HG03039 (cell line): ENCODE measurements at regions not wholly inside any gene's neighbourhood (a gene's known extent, or its start where the extent isn't known, plus 50 kb on each side); places are given as distances from the start of the nearest gene placed in this dataset.

ENCODE experiments used
- ATAC-seq: cut with Tn5 transposase; IDR thresholded peaks from one replicate; pipeline ENCODE4 v1.9.1; 2021; ENCODE audit warnings: mild to moderate bottlenecking, moderate library complexity; ENCODE audit not compliant: unreplicated experiment

DNA sequence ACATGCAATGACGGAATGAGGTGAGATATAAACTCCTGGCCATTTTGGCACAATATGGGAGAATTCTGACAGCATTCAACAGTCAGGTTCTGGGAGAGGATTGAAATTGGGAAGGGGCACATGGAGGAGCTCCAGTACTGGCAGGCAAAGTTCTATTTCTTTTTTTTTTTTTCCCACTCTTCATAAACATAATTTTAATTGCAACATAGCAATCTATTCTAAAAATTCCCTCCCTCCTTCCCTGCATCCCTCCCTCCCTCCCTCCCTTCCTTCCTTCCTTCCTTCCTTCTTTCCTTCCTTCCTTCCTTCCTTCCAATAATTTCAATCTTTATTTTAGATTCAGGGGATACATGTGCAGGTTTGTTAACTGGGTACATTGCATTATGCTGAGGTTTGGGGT, 93.2 kb downstream of the PTCSC3 start:
- ATAC-seq, result no peak

DNA sequence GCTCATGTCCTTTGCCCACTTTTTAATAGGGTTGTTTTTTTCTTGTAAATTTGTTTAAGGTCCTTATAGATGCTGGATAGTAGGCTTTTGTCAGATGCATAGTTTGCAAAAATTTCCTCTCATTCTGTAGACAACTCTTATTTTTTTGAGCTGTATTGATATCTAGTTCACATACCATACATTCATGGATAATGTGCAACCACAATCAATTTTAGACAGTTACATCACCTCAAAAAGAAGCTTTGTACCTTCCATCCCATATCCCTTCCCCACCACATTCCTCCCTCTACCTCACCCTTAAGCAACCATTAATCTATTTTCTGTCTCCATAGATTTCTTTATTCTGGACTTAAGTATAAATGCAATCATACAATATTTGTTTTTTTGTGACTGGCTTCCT, 98.4 kb downstream of the PTCSC3 start:
- no peak for ATAC-seq

DNA sequence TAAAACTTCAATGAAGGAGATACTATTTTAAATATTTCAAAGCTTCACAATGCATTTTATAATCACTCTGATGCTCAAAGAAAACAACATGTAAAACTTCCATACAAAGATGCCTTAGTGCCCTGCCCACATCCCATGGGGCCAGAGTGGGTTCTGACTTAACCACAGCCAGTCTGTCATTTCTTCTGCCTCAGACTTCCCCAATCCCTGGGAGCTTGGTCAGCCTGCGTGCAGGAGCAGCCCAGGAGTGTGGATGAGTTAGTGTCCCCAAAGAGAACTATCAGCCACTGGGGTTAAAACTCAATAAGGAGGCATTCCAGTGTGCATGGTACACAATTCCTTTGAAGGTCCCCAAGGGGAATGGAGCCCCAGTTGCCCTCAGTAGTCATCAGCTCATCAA, 100.3 kb downstream of the PTCSC3 start:
- no peak for ATAC-seq

DNA sequence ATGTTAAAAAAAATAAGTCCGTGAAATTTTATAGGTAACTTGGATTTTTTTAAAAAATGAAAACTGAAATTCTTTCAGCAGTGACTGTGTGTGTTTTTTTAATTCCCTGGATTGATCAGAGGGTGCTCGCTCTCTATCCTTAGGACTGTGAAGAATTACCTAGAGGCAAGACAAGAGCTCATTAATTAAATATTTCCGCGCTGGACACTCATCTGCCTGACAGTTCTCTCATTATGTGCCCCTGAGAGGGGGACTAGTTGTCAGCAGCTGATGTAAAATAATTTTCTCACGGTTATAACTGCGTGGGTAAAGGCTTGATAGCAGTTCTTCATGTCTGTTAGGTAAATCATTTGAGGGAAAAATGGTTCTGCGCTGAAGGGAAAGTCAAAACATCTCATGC, 101.3 kb downstream of the PTCSC3 start:
- ATAC-seq, result no peak

DNA sequence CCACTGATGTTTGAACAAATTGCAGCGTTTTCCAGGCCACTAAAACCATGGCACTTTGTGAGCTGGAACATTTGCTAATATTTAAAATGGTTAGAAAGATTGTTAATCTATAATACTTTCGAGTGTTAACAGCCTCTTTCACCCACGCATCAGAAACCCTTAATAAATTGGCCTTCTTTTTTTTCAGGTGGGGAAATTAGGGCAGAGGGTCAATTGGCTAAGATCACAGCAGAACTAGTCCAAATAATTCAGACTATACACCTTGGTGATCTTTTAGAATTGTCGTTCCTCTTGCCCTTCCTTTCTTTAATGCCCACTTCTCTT, 105.8 kb downstream of the PTCSC3 start:
- no peak for ATAC-seq

DNA sequence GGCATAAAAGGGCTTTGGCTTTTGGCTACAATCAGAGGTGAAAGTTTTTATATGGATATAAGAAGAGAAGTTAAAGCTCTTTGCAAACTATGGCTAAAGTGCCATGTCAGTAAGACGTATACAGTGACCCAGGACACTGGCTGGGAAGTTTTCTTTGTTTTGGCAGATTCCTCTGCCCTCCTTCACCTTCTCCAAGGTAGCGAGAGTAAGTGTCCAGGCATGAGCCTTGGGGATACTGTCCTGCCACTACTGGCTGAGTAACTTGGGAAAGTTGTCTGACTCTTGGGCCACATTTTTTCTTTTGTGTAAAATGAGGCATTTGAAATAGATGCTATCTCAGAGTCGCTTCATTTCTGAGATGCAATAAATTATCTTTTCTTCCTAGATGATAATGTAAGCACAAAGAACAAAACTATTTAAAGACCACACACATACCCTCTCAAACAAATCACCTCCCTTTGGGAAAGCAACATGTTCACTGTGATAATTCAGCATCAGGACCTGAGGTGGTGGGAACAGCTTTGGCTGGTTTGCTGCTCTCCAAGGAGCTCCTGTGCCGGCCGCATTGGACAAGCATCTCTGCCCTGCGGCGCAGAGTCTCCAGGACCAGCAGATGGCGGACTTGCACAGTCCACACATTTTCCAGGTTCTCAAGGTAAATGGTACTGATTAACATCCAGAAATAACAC, 106.3 kb downstream of the PTCSC3 start:
- ATAC-seq, result peak; percentile 43

DNA sequence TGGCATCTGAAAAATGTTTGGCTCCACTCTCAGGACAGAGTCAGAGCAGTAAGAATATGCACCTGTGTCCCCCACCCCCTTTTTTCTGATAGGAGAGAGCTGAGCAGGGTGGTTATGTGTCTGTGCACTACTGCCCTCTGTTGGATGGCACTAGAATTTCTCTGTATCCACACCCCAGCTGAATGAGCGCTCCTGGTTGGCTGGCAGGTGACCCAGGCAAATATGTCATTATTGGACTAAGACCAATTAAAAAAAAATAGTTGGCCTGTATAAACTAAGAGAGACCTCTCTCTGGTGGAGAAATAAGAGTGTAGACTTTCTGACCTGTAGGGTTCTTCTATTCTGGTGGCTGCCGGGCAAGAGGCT, 107.0 kb downstream of the PTCSC3 start:
- ATAC-seq, result no peak

DNA sequence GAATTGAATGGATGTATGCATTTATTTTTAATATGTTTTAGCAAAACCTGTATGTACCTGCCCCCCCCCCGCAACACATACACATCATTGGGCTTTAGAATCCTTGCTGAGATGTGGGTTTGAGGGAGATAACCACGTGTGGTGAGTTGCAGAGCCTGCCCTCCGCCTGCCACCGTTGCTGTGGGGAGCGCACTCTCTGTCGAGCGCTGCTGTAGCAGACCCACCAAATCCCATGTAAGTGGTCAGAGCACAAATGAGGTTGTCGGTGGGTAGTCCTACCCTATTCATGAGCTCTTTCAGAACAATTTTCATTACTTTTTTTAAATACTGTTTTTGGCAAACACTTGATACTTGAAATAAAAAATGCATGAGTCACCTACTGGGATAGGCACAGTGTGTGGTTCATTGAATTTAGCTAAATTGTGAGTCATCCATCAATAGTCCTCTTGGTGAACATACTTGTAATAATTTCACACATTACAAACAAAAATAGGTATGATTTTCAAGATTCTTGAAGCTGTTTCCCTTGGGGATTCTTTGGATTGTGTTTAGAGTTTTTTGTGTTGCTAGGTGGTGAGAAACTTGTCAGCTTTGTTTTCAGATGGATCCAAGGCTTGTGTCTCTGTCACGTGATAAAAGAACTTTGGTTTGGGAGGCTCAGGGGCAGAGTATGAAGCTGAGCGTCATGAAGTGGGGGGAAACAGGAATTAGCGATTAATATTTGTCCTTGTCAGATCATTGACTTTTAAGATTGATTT, 107.6 kb downstream of the PTCSC3 start:
- ATAC-seq, result no peak

DNA sequence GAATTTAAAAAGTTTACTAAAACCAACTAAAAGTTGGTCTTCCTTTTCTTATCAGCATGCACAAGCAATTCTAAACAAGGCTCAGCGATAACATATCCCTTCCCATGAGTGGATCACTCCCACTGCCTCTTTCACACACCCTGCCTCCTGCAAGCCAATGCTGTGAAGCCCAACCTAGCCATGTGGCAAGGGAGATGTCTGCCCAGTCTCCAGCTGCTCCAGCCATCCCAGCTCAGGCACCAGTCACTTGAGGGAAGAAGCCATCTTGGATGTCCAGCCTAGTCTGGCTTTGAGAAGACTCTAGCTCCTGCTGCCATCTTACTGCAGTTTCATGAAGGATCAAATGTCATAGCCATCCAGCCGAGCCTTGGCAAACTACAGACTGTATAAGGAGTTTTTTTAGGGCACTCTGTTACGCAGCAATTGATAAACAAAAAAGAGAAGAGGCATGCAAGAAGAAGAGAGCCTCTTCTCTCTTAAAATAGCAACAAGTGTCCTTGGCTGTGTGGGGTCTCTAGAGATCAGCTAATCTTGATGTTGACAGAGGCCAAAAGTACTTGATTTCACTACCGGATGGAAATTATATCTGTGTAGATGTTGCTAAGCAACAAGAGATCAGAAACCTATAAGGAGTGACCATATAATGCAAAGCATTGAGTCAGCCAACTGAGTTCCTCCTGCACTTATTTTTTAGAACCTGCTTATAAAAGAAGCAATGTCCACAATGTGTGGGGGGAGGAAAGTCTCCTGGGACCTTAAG, 108.9 kb downstream of the PTCSC3 start:
- no peak for ATAC-seq

DNA sequence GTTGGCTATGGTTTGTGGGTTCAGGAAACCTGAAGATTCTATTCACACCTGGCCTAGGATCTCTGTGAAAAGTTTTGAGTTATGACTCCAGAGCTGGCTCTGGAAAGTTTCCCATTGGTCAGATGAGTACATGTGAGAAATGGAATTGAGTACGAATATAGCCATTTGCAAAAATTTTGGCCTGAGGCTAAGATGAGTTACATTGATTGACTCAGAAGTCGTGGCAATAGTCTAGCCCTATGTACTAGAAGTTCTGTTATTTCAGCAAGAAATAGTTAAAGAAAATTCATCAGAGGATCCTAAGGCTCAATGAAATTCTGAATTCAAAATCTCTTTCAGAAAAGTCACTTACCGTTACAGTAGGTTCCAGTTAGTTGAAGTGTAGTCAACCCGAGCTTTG, 109.9 kb downstream of the PTCSC3 start:
- no peak for ATAC-seq

DNA sequence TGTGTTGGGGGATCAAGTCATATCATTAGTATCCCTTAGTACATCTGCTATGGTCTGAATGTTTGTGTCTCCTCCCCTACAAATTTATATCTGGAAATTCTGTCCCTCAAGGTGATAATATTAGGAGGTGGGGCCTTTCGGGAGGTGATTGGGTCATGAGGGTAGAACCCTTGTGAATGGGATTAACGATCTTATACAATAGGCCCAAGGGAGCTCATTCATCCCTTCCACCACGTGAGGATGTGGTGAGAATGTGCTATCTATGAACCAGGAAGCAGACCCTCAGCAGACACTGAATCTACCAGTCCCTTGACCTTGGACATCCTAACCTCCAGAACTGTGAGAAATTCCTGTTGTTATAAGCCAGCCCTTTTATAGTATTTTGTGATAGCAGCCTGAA, 110.7 kb downstream of the PTCSC3 start:
- no peak for ATAC-seq

DNA sequence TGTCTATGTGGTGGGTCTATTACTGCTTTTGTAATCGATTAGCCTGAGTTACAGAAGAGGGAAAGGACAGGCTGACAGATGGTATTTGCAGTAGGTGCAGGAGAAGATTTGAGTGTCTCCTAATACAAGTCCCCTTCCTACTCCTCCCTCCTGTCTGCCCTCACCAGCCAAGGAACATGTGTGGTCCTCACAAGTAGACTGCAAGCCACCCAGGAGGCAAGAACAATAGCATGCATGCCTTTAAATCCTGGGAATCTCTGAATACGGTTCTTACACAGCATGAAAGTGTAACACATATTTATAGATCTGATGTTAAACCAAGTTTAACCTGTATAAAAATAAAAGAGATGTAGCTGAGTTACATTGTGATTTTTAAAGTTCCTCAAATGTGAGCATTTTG, 117.0 kb downstream of the PTCSC3 start:
- ATAC-seq, result no peak

DNA sequence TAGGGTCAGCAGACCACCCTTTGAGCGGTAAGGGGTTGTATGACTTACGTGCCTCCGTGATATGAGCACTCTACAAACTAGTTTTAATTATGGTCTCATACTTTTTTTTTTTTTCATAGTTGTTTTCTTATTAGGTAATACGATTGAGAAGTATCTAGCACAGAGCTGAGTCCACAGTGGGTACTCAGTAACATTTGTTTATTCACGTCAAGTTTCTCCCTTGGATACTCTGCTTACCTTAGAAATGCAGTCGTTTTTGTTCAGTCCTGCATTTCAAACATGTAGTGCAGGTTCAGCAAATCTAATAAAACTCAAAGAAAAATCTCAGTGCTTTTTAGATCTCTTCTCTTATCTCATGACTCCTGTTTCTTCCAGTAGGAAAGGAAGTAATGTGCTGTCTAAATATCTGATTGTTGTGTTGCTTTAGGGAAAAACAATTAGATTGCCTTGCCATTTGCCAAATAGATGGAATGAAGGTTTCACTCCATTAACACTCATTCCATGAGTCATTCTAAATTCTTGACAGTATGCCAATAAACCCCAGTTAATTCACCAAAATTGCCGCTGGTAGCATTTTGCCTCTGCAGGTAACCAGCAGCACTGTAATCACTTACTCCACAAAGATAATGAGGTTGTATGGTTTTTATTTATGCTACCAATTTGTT, 118.9 kb downstream of the PTCSC3 start:
- ATAC-seq, result no peak

DNA sequence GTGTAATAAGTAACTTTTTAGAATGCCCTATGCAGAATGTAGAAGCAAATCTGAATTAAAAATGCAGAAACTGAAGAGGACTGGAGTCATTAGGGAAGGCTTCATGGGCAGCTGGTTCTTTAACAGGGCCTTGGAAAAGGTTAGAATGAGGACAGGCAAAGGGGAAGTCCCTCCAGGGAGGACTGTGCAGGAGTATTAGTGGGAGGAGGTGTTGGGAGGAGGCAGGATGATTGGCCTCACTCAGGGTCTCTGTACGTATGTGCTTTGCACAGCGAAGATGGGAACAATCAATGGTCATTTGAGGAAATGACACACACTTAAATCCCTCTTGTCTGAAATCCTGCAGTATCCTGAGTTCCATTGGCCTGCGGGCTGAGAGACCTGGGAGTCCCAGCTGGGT, 119.7 kb downstream of the PTCSC3 start:
- no peak for ATAC-seq

DNA sequence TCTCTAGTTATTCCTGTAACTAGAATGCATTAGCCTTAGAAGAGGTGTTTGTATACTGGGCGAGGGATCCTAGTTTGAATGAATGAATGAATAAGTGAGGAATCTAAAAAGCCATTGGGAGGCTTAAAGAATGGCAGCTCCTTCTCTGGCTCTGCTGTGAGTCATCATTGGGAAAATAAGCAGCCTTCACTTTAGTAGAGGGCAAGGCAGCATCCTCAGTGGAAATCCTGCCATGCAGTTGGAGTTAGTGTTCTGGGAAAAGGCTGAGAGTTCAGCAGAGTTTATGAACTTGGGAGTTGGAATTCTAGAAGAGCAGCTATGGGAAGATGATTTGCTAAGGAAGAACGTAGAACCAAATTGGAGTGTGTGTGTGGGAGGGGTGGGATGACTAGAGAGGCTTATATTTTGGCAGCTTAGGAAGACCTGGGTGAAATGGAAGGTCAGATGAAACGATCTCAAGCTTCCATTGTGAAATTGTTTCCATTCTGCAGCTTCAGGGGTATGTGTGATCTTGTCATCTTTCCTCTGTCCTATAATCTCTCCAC, 120.8 kb downstream of the PTCSC3 start:
- no peak for ATAC-seq

DNA sequence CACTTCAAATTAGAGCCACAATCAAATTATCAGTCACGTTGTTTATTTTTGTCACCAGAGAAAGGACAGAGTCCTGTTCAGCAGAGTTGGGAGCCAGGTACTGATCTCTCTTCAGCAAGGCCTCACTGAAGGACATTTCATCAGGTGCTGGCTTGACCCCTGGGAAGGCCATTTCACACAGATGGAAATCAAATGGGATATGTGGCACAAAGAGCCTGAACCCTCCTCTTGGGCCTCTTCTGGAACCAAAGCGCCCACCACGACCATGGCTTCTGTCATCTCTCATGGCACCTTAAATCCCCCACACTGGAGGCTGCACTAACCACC, 121.5 kb downstream of the PTCSC3 start:
- no peak for ATAC-seq

DNA sequence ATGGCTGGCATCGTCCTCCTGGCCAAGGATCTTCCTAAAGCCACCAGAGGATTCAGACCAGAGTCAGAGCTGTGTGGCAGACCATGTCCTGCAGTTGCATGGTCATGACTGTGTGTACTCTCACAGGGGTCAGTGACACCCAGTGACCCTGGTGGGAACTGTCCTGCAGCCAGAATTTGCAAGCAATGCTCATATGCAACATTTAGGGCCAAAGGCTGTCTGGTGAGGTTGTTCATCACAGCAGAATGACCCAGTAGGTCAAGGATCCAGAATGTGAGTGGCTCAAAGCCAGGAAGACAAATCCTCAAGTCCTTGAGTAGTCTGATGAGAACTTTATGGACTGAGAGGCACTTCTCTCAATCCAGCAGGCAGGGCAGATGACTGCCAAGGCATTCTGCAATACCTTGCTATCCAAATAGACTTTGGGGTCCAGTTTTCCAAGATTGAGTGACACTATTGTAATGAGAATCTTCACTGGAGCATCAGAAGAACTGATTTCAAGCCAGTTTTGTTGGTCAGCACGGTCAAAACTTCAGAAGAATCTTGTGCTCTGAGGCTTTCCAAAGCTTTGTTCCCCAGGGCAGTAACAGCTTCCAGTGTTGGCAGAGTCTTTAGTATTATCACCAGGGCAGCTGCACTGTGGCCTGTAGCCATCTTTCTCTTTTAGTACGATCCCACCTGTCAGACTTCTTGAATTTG, 122.0 kb downstream of the PTCSC3 start:
- no peak for ATAC-seq

DNA sequence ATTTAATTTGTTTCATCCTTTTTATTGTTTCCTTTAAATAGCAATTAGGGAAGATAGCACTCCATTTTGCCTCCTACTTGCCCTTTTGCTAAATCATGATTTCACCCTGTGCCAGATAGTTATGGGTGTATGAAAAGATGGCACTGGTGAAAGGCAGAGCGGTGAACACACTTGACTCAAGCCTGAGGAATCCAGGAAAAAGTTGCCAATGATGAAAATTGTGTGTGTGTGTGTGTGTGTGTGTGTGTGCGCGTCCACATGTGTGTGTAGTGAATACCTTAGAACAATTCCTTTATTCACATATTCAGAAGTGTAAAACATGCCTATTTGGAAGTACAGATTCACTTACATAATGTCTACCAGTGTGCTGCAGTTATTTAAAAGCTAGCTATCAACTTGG, 123.8 kb downstream of the PTCSC3 start:
- ATAC-seq, result no peak

DNA sequence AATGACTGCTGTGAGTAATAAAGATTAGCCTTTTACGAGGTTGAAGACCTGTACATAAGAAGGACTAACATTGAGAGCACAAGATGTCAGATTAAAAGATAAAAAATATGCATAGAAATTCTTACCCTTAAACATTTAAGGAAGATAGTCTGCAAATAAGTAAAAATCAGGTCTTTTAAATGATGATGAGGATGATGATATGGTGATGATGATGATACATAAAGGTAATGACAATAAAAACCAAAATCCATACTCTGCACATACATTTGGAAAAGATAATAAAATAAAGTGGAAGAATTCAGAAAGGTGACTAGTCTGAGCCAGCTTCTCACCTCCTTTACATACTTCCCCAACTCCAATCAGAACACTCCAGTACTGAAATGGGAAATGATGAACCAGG, 124.5 kb downstream of the PTCSC3 start:
- no peak for ATAC-seq

DNA sequence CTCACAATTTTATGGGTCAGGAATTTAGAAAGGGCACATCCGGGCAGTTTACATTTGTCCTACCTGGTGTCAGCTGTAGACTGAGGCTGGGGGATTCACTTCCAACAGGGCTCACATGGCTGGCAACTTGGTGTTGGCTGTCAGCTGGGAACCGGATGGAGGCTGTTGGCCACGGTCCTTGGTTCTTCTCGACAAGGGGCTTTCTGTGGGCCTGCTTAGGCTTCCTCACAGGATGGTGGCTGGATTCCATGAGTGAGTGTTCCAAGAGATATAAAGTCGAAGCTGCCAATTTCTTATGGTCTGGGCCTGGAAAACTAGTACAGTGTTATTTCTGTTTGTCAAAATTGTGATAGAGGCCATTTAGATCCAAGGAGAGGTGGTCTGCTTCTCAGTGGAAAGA, 127.9 kb downstream of the PTCSC3 start:
- no peak for ATAC-seq

DNA sequence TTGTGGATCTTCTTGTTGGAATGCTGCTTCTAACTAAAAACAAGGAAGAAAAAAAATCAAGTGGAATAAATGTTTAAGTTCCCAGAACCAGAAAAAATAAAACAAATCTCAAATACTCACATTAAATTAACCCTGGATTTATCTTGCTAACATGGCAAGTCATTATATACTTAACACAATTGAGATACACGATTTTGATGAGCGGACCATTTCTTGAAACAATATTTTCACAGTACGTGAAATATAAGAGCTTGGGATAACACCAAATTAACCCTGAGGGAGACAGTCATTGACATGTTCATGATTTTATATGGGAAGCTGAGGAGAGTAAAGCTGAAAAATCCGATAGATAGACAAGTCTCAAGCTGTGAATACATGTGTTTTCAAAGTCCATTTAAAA, 128.6 kb downstream of the PTCSC3 start:
- no peak for ATAC-seq
